ENCODE measurements at regions not wholly inside any gene's neighbourhood (a gene's known extent, or its start where the extent isn't known, plus 50 kb on each side); places are given as distances from the start of the nearest gene placed in this dataset.
"Not testable (repeated sequence)": the region's sequence is repeated elsewhere in the genome, so short reads cannot be mapped to it uniquely, and the experiment has no call there.

GRCh38 chr5:82872321-82873288 lies 204.6 kb downstream of the TMEM167A start:
- H3K9me3 ChIP-seq (ENCODE audit: low read length); H3K27me3 ChIP-seq (ENCODE audit: insufficient read depth, low read length); H3K4me3 ChIP-seq (ENCODE audit: low read length); H3K36me3 ChIP-seq (ENCODE audit: insufficient read depth, low read length); H3K4me1 ChIP-seq (ENCODE audit: insufficient read depth, low read length); H2AFZ ChIP-seq (ENCODE audit: low read depth, low read length): not testable (repeated sequence)

- Histone ChIP-seq H2AFZ (ENCODE audit: low read depth, low read length) (no peak overlapping the region), H3K36me3 (ENCODE audit: insufficient read depth, low read length) (no peaks in the 10 kb centered on the region), H3K4me1 (ENCODE audit: insufficient read depth, low read length) (peaks cover 44% of the 10 kb centered on the region), H3K27me3 (ENCODE audit: insufficient read depth, low read length) (no peaks in the 10 kb centered on the region), H3K9me3 (ENCODE audit: low read length) (no peaks in the 10 kb centered on the region), H3K4me3 (ENCODE audit: low read length) (no peak overlapping the region)
These were observed 211.6 kb downstream of the TMEM167A start for GRCh38 chr5:82865625-82866024.

- Histone ChIP-seq H3K4me3 (ENCODE audit: low read length) (peak overlapping the region; percentile 22), H3K4me1 (ENCODE audit: insufficient read depth, low read length) (peaks cover 67% of the 10 kb centered on the region)
These were observed 213.9 kb downstream of the TMEM167A start for GRCh38 chr5:82863266-82863665.

GRCh38 chr5:82862711-82863110 lies 214.5 kb downstream of the TMEM167A start:
- H3K27me3 ChIP-seq (ENCODE audit: insufficient read depth, low read length), result no peaks in the 10 kb centered on the region
- no peak overlapping the region for H2AFZ ChIP-seq (ENCODE audit: low read depth, low read length)
- H3K4me1 ChIP-seq (ENCODE audit: insufficient read depth, low read length), result peaks cover 71% of the 10 kb centered on the region
- peak overlapping the region; percentile 22 for H3K4me3 ChIP-seq (ENCODE audit: low read length)
- no peaks in the 10 kb centered on the region for H3K9me3 ChIP-seq (ENCODE audit: low read length)
- H3K36me3 ChIP-seq (ENCODE audit: insufficient read depth, low read length), result no peaks in the 10 kb centered on the region

More at GRCh38 chr5:82863266-82863665, 213.9 kb downstream of the TMEM167A start:
- no peak overlapping the region for H2AFZ ChIP-seq (ENCODE audit: low read depth, low read length)
- no peaks in the 10 kb centered on the region for H3K9me3 ChIP-seq (ENCODE audit: low read length)
- no peaks in the 10 kb centered on the region for H3K36me3 ChIP-seq (ENCODE audit: insufficient read depth, low read length)
- no peaks in the 10 kb centered on the region for H3K27me3 ChIP-seq (ENCODE audit: insufficient read depth, low read length)

GRCh38 chr5:82862261-82862660 lies 214.9 kb downstream of the TMEM167A start:
- Histone ChIP-seq H3K27me3 (ENCODE audit: insufficient read depth, low read length) (no peaks in the 10 kb centered on the region), H3K4me1 (ENCODE audit: insufficient read depth, low read length) (peaks cover 71% of the 10 kb centered on the region), H3K4me3 (ENCODE audit: low read length) (no peak overlapping the region), H3K9me3 (ENCODE audit: low read length) (no peaks in the 10 kb centered on the region), H3K36me3 (ENCODE audit: insufficient read depth, low read length) (no peaks in the 10 kb centered on the region), H2AFZ (ENCODE audit: low read depth, low read length) (no peak overlapping the region)

- Histone ChIP-seq H3K4me1 (ENCODE audit: insufficient read depth, low read length) (peaks cover 71% of the 10 kb centered on the region), H3K27me3 (ENCODE audit: insufficient read depth, low read length) (no peaks in the 10 kb centered on the region), H3K4me3 (ENCODE audit: low read length) (no peak overlapping the region), H3K9me3 (ENCODE audit: low read length) (no peaks in the 10 kb centered on the region), H2AFZ (ENCODE audit: low read depth, low read length) (no peak overlapping the region), H3K36me3 (ENCODE audit: insufficient read depth, low read length) (no peaks in the 10 kb centered on the region)
These were observed 215.5 kb downstream of the TMEM167A start for GRCh38 chr5:82861701-82862100.

- no peaks in the 10 kb centered on the region for H3K27me3 ChIP-seq (ENCODE audit: insufficient read depth, low read length)
- no peak overlapping the region for H2AFZ ChIP-seq (ENCODE audit: low read depth, low read length)
- H3K4me3 ChIP-seq (ENCODE audit: low read length), result peak overlapping the region; percentile 41
- no peaks in the 10 kb centered on the region for H3K36me3 ChIP-seq (ENCODE audit: insufficient read depth, low read length)
- peaks cover 69% of the 10 kb centered on the region for H3K4me1 ChIP-seq (ENCODE audit: insufficient read depth, low read length)
- no peaks in the 10 kb centered on the region for H3K9me3 ChIP-seq (ENCODE audit: low read length)
These were observed 217.6 kb downstream of the TMEM167A start for GRCh38 chr5:82859451-82860140.

GRCh38 chr5:82858151-82859025 lies 218.8 kb downstream of the TMEM167A start:
- no peaks in the 10 kb centered on the region for H3K36me3 ChIP-seq (ENCODE audit: insufficient read depth, low read length)
- H3K27me3 ChIP-seq (ENCODE audit: insufficient read depth, low read length), result no peaks in the 10 kb centered on the region
- H3K4me3 ChIP-seq (ENCODE audit: low read length), result no peak overlapping the region
- no peaks in the 10 kb centered on the region for H3K9me3 ChIP-seq (ENCODE audit: low read length)
- no peak overlapping the region for H2AFZ ChIP-seq (ENCODE audit: low read depth, low read length)
- peaks cover 57% of the 10 kb centered on the region for H3K4me1 ChIP-seq (ENCODE audit: insufficient read depth, low read length)

GRCh38 chr5:82855893-82856550 lies 221.2 kb downstream of the TMEM167A start:
- H3K27me3 ChIP-seq (ENCODE audit: insufficient read depth, low read length), result no peaks in the 10 kb centered on the region
- H3K36me3 ChIP-seq (ENCODE audit: insufficient read depth, low read length), result no peaks in the 10 kb centered on the region
- H3K4me3 ChIP-seq (ENCODE audit: low read length), result no peak overlapping the region
- H3K9me3 ChIP-seq (ENCODE audit: low read length), result no peaks in the 10 kb centered on the region
- peaks cover 34% of the 10 kb centered on the region for H3K4me1 ChIP-seq (ENCODE audit: insufficient read depth, low read length)
- no peak overlapping the region for H2AFZ ChIP-seq (ENCODE audit: low read depth, low read length)

GRCh38 chr5:82854956-82855355 lies 222.2 kb downstream of the TMEM167A start:
- H3K36me3 ChIP-seq (ENCODE audit: insufficient read depth, low read length), result no peaks in the 10 kb centered on the region
- H3K27me3 ChIP-seq (ENCODE audit: insufficient read depth, low read length), result no peaks in the 10 kb centered on the region
- no peak overlapping the region for H2AFZ ChIP-seq (ENCODE audit: low read depth, low read length)
- H3K9me3 ChIP-seq (ENCODE audit: low read length), result no peaks in the 10 kb centered on the region
- H3K4me1 ChIP-seq (ENCODE audit: insufficient read depth, low read length), result peaks cover 26% of the 10 kb centered on the region
- H3K4me3 ChIP-seq (ENCODE audit: low read length), result no peak overlapping the region

- Histone ChIP-seq H3K9me3 (ENCODE audit: low read length) (peaks cover 4% of the 10 kb centered on the region), H3K36me3 (ENCODE audit: insufficient read depth, low read length) (no peaks in the 10 kb centered on the region), H2AFZ (ENCODE audit: low read depth, low read length) (no peak overlapping the region), H3K4me1 (ENCODE audit: insufficient read depth, low read length) (peaks cover 6% of the 10 kb centered on the region), H3K27me3 (ENCODE audit: insufficient read depth, low read length) (no peaks in the 10 kb centered on the region), H3K4me3 (ENCODE audit: low read length) (no peak overlapping the region)
These were observed 225.7 kb downstream of the TMEM167A start for GRCh38 chr5:82851471-82851870.

GRCh38 chr5:82850393-82850792 lies 226.8 kb downstream of the TMEM167A start:
- Histone ChIP-seq H3K4me1 (ENCODE audit: insufficient read depth, low read length) (no peaks in the 10 kb centered on the region), H3K36me3 (ENCODE audit: insufficient read depth, low read length) (no peaks in the 10 kb centered on the region), H3K4me3 (ENCODE audit: low read length) (no peak overlapping the region), H3K9me3 (ENCODE audit: low read length) (peaks cover 4% of the 10 kb centered on the region), H3K27me3 (ENCODE audit: insufficient read depth, low read length) (no peaks in the 10 kb centered on the region), H2AFZ (ENCODE audit: low read depth, low read length) (no peak overlapping the region)

Measured in neuron (in vitro differentiated cells).